C1 segment of cervical spinal cord (tissue), 14 donors: ENCODE measurements at regions not wholly inside any gene's neighbourhood (a gene's known extent, or its start where the extent isn't known, plus 50 kb on each side); places are given as distances from the start of the nearest gene placed in this dataset.

ENCODE experiments used
- DNase-seq, 14 donors: peaks; one replicate each; lab custom pipeline; 2025; lab: John Stamatoyannopoulos, UW

- DNase-seq, result peak in 1 of 14 donors; percentile 45
Measured at GRCh38 chr7:340979-341694, 51.2 kb downstream of the FOXL3 start.

- peak in 13 of 14 donors; percentile 20 to 93 (median 76) for DNase-seq
Measured at GRCh38 chr7:341841-342638, 52.1 kb downstream of the FOXL3 start.

GRCh38 chr7:342681-343216 is 52.8 kb downstream of the FOXL3 start:
- peak in 1 of 14 donors; percentile 60 for DNase-seq

GRCh38 chr7:343227-343822 is 53.4 kb downstream of the FOXL3 start:
- no peak for DNase-seq

GRCh38 chr7:343864-344607 is 54.1 kb downstream of the FOXL3 start:
- no peak for DNase-seq

- DNase-seq, result no peak
Measured at GRCh38 chr7:344608-344994, 54.6 kb downstream of the FOXL3 start.

- DNase-seq, result no peak
Measured at GRCh38 chr7:346116-346898, 56.3 kb downstream of the FOXL3 start.

GRCh38 chr7:347001-347590 is 57.1 kb downstream of the FOXL3 start:
- no peak for DNase-seq

GRCh38 chr7:347644-348479 is 57.9 kb downstream of the FOXL3 start:
- DNase-seq, result no peak

GRCh38 chr7:348480-348844 is 58.5 kb downstream of the FOXL3 start:
- DNase-seq, result no peak

- DNase-seq, result no peak
Measured at GRCh38 chr7:348962-349743, 59.2 kb downstream of the FOXL3 start.

GRCh38 chr7:351256-351655 is 61.3 kb downstream of the FOXL3 start:
- no peak for DNase-seq

GRCh38 chr7:351681-352480 is 61.9 kb downstream of the FOXL3 start:
- peak in 1 of 14 donors; percentile 26 for DNase-seq

GRCh38 chr7:353746-354325 is 63.9 kb downstream of the FOXL3 start:
- peak in 10 of 14 donors; percentile 17 to 83 (median 50) for DNase-seq

GRCh38 chr7:354597-355470 is 64.9 kb downstream of the FOXL3 start:
- DNase-seq, result no peak

- no peak for DNase-seq
Measured at GRCh38 chr7:355568-355967, 65.6 kb downstream of the FOXL3 start.
